Omental fat pad (tissue), 3 donors: ENCODE measurements at regions not wholly inside any gene's neighbourhood (a gene's known extent, or its start where the extent isn't known, plus 50 kb on each side); places are given as distances from the start of the nearest gene placed in this dataset.
"Not testable (repeated sequence)": the region's sequence is repeated elsewhere in the genome, so short reads cannot be mapped to it uniquely, and the experiment has no call there.

Experiments
- ATAC-seq: fragments of 150-250 bp; one replicate; pipeline ENCODE4 v1.9.1; 2016; ENCODE audit warnings: mild to moderate bottlenecking, moderate library complexity; ENCODE audit not compliant: low FRiP score
- DNase-seq: peaks from one replicate; pipeline ENCODE4 v3.0.0-alpha.2; 2019; ENCODE audit warnings: low spot score
- CTCF ChIP-seq, 3 donors: fragments of 450-650 bp; IDR thresholded peaks; one replicate each; pipeline ENCODE4 v1.5.1; 2016 to 2017; ENCODE audit warnings: antibody characterized with exemption in 3 of 3, mild to moderate bottlenecking in 3 of 3, moderate library complexity in 2 of 3

- DNase-seq (no peak), ATAC-seq (no peak)
- no peak for TF ChIP-seq CTCF (IDR thresholded peaks at IDR 0.05)
These were observed 88.6 kb upstream of the B3GAT1 start for GRCh38 chr11:134500621-134501020.

DNA sequence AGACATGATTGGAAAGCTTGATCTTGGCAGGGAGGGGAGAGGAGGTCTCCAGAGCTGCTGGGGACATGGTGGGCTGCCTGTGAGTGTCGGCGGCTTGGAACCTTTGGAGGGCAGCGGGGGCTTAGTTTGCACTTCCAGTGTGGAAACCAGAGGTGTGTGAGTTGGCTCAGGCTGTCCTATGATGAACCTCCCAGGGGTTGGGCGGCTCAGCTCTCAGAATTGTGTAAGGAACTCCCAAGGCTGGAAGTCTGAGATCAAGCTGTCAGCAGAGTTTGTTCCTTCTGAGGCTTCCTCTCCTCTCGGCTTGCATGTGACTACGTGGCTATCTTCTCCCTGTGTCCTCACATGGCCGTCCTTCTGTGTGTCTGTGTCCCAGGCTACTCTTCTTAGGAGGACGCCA is 87.9 kb upstream of the B3GAT1 start:
- no peak for TF ChIP-seq CTCF (IDR thresholded peaks at IDR 0.05)
- ATAC-seq (no peak), DNase-seq (no peak)

- ATAC-seq (no peak), DNase-seq (no peak)
- TF ChIP-seq CTCF (IDR thresholded peaks at IDR 0.05): no peak
These were observed 86.5 kb upstream of the B3GAT1 start for GRCh38 chr11:134498326-134499139.

GRCh38 chr11:134497586-134497985 is 85.5 kb upstream of the B3GAT1 start:
- TF ChIP-seq CTCF (IDR thresholded peaks at IDR 0.05): no peak
- ATAC-seq: no peak
- no peak for DNase-seq

GRCh38 chr11:134496058-134496457 is 84.0 kb upstream of the B3GAT1 start:
- ATAC-seq, DNase-seq: not testable (repeated sequence)

- ATAC-seq, DNase-seq: not testable (repeated sequence)
These were observed 82.4 kb upstream of the B3GAT1 start for GRCh38 chr11:134494395-134494794.

GRCh38 chr11:134492411-134492810 is 80.4 kb upstream of the B3GAT1 start:
- DNase-seq: not testable (repeated sequence)

GRCh38 chr11:134489728-134490127 is 77.7 kb upstream of the B3GAT1 start:
- ATAC-seq (no peak), DNase-seq (no peak)
- TF ChIP-seq CTCF (IDR thresholded peaks at IDR 0.05): no peak

More at GRCh38 chr11:134492411-134492810, 80.4 kb upstream of the B3GAT1 start:
- not testable (repeated sequence) for ATAC-seq
